HepG2 (cell line): ENCODE measurements at regions not wholly inside any gene's neighbourhood (a gene's known extent, or its start where the extent isn't known, plus 50 kb on each side); places are given as distances from the start of the nearest gene placed in this dataset.

Experiments used
- ATF2 ChIP-seq: sonication (generic); formaldehyde crosslinking; IDR thresholded peaks from 2 replicates; pipeline ENCODE4 v1.4.0; 2020; ENCODE audit warnings: missing genetic modification reagents
- ESRRA ChIP-seq: sonication (generic); formaldehyde crosslinking; IDR thresholded peaks from 2 replicates; pipeline ENCODE4 v1.5.1; 2020; ENCODE audit warnings: mild to moderate bottlenecking, low read depth, missing genetic modification reagents
- PATZ1 ChIP-seq: sonication (generic); formaldehyde crosslinking; IDR thresholded peaks from 2 replicates; pipeline ENCODE4 v1.4.0; 2020; ENCODE audit warnings: missing genetic modification reagents
- SP1 ChIP-seq, 2 experiments: fragments of 450-650 bp in 1 of 2; sonication (generic) in 1 of 2; formaldehyde crosslinking in 1 of 2; IDR thresholded peaks; 2 replicates each; pipeline versions ENCODE4 v1.4.0 to v1.6.1; 2016 to 2020; ENCODE audit warnings: missing genetic modification reagents in 1 of 2
- TAF1 ChIP-seq: sonication (generic); formaldehyde crosslinking; IDR thresholded peaks from 2 replicates; pipeline ENCODE4 v1.4.0; 2020; ENCODE audit warnings: missing genetic modification reagents
- TBP ChIP-seq: sonication (generic); formaldehyde crosslinking; IDR thresholded peaks from 2 replicates; pipeline ENCODE4 v1.5.0; 2020; ENCODE audit warnings: missing genetic modification reagents
- ZBTB33 ChIP-seq: sonication (generic); formaldehyde crosslinking; IDR thresholded peaks from 2 replicates; pipeline ENCODE4 v1.4.0; 2020; ENCODE audit warnings: missing genetic modification reagents
- ZBTB43 ChIP-seq: sonication (generic); formaldehyde crosslinking; conservative IDR thresholded peaks from 2 replicates; pipeline ENCODE4 v1.4.0; 2020; ENCODE audit warnings: missing genetic modification reagents

- no peak for TF ChIP-seq PATZ1 (CRISPR knock-in tag)
- no peak for TF ChIP-seq TAF1
- no peak for TF ChIP-seq TBP (CRISPR knock-in tag)
- no peak for TF ChIP-seq ZBTB43 (CRISPR knock-in tag)
- TF ChIP-seq SP1 (IDR thresholded peaks at IDR 0.05): no peak
- TF ChIP-seq SP1 (CRISPR knock-in tag; IDR thresholded peaks at IDR 0.05): no peak
- TF ChIP-seq ESRRA: no peak
- TF ChIP-seq ATF2 (CRISPR knock-in tag): no peak
- no peak for TF ChIP-seq ZBTB33
These were observed 500.4 kb upstream of the POT1 start for GRCh38 chr7:125430013-125430412.
